Astrocyte of the cerebellum (primary cell): ENCODE measurements at regions not wholly inside any gene's neighbourhood (a gene's known extent, or its start where the extent isn't known, plus 50 kb on each side); places are given as distances from the start of the nearest gene placed in this dataset.
"Not testable (repeated sequence)": the region's sequence is repeated elsewhere in the genome, so short reads cannot be mapped to it uniquely, and the experiment has no call there.

Experiments used
- DNase-seq: peaks from one replicate; pipeline ENCODE4 v3.0.0-alpha.2; 2011; ENCODE audit warnings: low read depth
- H3K4me3 ChIP-seq: 2 replicates; pipeline ENCODE4 v1.5.1; 2011; ENCODE audit warnings: mild to moderate bottlenecking, low read depth, low read length, moderate library complexity
- CTCF ChIP-seq: IDR thresholded peaks from 2 replicates; pipeline ENCODE4 v1.5.1; 2012; ENCODE audit warnings: low read length, low read depth, moderate library complexity, mild to moderate bottlenecking; ENCODE audit errors: missing control alignments
- in situ Hi-C: cut with HindIII; loops from 2 replicates; pipeline ENCODE4 v1.10.0; 2017; ENCODE audit warnings: low sequenced_read_pairs

DNA sequence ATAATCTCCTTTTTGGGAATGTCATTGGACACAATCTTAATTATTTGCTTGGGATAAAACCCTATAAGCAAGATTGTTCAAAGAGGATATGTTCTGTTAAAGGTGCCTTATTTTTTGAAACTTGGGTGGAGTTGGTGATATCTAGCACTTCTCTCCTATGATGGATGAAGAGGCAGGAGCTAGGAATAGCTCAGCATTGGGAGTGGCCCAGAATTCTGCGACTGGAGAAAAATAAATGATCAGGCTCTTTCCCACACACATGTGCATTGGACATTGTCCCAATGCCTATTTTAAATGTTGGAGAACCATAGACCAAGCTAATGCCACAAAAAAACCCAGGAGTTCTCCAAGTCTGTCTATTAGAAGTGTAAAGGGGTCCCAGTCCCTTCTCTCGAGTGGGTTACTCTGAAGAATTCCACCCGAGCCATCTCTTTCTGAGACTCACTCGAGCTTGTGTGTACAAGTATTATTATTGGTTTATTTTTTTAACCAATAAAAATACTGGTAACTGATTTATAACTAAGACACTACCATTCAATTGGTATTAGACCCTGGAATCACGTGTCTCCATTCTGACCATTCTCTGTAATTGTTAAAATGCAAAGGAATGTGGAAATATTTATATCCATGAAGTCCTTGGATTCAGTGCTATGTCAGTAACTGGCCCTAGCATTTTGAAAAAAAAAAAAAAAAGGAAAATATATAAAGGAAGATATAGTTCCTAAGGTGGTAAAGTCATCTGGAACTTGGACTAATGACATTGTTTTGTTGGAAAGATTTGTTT lies 437.5 kb upstream of the TMEM132C start:
- TF ChIP-seq CTCF, result no peak
- no peak for DNase-seq
- H3K4me3 ChIP-seq, result no peak overlapping the region
- in situ Hi-C loops, result no loop called here

DNA sequence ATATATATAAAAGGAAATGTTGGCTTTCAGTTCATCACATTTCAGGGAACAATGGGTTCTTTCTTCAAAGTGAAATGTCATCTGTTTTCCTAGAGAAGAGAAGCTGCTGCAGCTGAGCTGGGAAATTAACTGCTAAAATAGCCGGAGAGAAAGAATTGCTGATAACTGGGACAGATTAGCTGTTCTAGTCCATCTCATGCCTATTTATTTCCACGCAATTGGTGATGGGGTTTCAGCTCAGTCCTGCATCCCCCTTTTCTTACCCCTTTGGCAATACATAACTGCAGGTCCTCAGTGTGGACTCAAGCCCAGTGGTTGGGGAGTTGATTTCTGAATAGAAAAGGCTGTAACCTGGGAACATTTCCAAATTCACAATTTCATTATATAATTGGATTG lies 436.9 kb upstream of the TMEM132C start:
- H3K4me3 ChIP-seq, result no peak overlapping the region
- in situ Hi-C loops, result no loop called here
- DNase-seq, result no peak
- no peak for TF ChIP-seq CTCF

DNA sequence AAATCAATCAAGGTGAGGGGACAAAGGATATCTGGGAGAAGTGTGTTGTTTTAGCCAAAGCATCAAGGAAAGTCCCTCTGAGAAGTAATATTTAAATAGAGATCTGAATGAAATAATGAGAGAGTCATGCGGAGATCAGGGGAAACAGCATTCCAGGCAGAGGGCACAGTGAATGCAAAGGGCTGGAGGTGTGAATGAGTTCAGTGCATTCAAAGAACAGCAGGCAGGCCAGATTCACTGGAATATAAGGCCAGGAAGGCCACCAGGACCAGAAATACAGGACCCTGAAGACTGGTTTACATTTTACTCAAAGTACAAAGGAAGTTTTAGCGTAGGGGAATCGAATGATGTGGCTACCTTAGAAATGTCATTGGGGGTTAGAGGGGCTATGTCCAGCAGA lies 436.2 kb upstream of the TMEM132C start:
- no peak overlapping the region for H3K4me3 ChIP-seq
- TF ChIP-seq CTCF, result no peak
- DNase-seq, result no peak
- in situ Hi-C loops, result no loop called here

- no peak for TF ChIP-seq CTCF
- H3K4me3 ChIP-seq, result no peak overlapping the region
- in situ Hi-C loops, result no loop called here
- DNase-seq, result no peak
Observed at GRCh38 chr12:127832172-127832571, 434.8 kb upstream of the TMEM132C start.

GRCh38 chr12:127836802-127837201 lies 430.2 kb upstream of the TMEM132C start:
- H3K4me3 ChIP-seq, DNase-seq, in situ Hi-C loops: not testable (repeated sequence)

GRCh38 chr12:127857661-127858060 lies 409.3 kb upstream of the TMEM132C start:
- no peak for DNase-seq
- no peak overlapping the region for H3K4me3 ChIP-seq
- in situ Hi-C loops, result no loop called here
- no peak for TF ChIP-seq CTCF

DNA sequence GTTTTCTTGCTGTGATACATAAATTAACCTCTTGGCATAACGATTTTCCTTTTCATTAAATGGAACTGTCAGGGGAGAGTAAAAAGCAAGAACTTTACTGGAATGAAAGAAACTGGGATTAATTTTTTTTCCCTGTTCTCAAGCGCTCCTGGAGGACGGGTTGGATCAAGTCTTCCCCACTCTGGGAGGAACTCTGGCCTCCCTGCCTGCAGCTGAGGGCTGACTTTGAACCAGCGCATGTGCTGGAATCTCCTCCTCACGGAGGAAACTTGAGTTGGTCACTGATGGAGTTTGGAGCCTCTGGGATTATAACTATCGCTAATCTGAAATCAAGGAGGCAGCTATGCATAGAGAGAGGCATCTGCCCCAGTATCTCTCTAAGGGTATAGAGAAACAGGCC lies 406.4 kb upstream of the TMEM132C start:
- no peak for DNase-seq
- TF ChIP-seq CTCF, result no peak
- in situ Hi-C loops, result no loop called here

More for the DNA sequence above, 406.4 kb upstream of the TMEM132C start:
- no peak overlapping the region for H3K4me3 ChIP-seq
